Effector memory CD4-positive, alpha-beta T cell (primary cell): ENCODE measurements at regions not wholly inside any gene's neighbourhood (a gene's known extent, or its start where the extent isn't known, plus 50 kb on each side); places are given as distances from the start of the nearest gene placed in this dataset.

Experiments used
- DNase-seq, 3 donors: peaks; one replicate each; pipeline ENCODE4 v3.0.0-alpha.2; 2020
- H3K27ac ChIP-seq: 2 replicates; pipeline ENCODE4 v1.7.0; 2013; ENCODE audit warnings: mild to moderate bottlenecking, low read length, moderate library complexity; ENCODE audit not compliant: insufficient read depth, poor library complexity, severe bottlenecking
- H3K27me3 ChIP-seq: replicated peaks from 2 replicates; pipeline ENCODE4 v1.7.0; 2013; ENCODE audit warnings: mild to moderate bottlenecking, low read length; ENCODE audit not compliant: insufficient read depth, control insufficient read depth, poor library complexity, severe bottlenecking
- H3K36me3 ChIP-seq: 2 replicates; pipeline ENCODE4 v1.7.0; 2013; ENCODE audit warnings: mild to moderate bottlenecking, low read length, moderate library complexity; ENCODE audit not compliant: control insufficient read depth, insufficient read depth
- H3K4me1 ChIP-seq: 2 replicates; pipeline ENCODE4 v1.7.0; 2013; ENCODE audit warnings: low read length, mild to moderate bottlenecking; ENCODE audit not compliant: control insufficient read depth, insufficient read depth, poor library complexity, severe bottlenecking
- H3K4me3 ChIP-seq: 2 replicates; pipeline ENCODE4 v1.7.0; 2013; ENCODE audit warnings: low read length, low read depth, mild to moderate bottlenecking; ENCODE audit not compliant: insufficient read depth, poor library complexity, severe bottlenecking
- H3K9me3 ChIP-seq: 2 replicates; pipeline ENCODE4 v1.7.0; 2013; ENCODE audit warnings: mild to moderate bottlenecking, low read length, moderate library complexity; ENCODE audit not compliant: control insufficient read depth

DNA sequence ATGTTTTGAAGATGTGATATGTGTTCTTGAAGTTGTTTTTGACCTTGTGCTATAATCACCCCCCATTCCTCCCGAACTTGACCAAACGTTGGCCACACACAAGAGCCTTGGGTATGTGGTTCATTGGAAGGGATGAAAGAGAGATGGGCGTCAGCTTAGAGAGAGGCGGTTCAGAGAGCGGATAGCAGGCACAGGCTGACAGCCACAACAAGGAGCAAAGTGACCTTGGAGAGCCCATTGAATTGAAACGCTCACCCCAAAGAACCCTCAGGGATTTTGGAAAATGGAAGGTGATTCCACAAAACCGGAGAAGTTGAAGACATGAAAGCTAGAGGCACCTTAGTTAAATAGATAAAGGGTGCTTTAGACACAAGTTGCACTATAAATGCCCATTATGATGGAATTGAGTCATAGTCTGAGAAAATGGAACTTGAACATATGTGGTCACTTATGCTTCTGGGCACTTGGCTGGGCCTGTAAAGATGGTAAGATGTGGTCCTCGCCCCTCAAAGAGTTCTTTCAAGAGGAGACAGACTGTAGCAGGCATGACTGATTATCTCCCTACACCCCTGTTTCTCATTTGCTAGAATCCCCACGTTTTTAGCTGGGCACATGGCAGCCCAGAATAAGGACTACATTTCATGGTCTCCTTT lies 188.5 kb upstream of the HAAO start:
- H3K4me1 ChIP-seq: no peaks in the 10 kb centered on the region
- H3K27me3 ChIP-seq: no peaks in the 10 kb centered on the region
- no peak for DNase-seq
- H3K4me3 ChIP-seq: no peak overlapping the region
- no peaks in the 10 kb centered on the region for H3K9me3 ChIP-seq
- H3K36me3 ChIP-seq: no peaks in the 10 kb centered on the region
- no peak overlapping the region for H3K27ac ChIP-seq

DNA sequence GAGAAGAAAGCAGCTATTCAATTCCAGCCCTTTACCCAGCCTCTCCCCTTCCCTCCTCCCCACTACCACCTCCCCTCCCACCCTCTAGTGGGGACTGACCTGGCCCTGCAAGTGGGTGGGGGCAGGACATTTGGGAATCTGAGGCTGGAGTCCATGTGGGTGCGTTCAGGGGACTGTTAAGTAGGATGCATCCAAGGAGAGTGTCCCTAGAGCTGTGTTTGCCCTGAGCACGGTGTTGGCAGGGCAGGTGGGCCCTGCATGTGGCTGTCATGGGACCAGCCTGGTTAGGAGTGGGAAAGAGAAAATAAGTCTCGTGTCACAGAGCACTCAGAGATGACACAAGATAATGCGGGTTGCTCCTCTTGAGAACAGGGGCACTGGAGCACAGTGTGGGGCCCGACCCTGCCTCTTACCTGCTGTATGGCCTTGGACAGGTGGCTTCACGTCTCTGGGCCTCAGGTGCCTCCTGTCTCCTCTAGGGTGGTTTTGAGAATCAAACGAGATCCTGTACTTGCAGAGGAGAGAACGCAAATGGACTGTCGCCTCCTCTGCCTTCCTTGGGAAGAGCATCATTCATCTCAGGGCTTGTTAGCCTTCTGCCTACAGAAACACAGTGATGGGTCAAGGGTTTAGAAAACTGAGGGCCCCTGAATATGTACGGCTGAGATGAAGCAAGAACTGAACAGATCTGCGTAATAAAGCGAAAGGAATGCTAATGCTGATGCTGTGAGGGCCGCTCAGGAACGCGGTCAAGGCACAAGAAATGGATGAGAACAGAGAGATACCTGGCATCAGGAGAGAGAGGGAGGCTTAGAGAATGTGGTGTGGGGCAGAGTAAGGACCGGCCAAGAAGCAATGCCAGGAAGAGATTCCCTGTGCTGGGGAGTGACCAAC lies 187.7 kb upstream of the HAAO start:
- no peaks in the 10 kb centered on the region for H3K36me3 ChIP-seq
- H3K9me3 ChIP-seq: no peaks in the 10 kb centered on the region
- no peaks in the 10 kb centered on the region for H3K4me1 ChIP-seq
- DNase-seq: no peak
- no peaks in the 10 kb centered on the region for H3K27me3 ChIP-seq
- H3K27ac ChIP-seq: no peak overlapping the region
- H3K4me3 ChIP-seq: no peak overlapping the region

DNA sequence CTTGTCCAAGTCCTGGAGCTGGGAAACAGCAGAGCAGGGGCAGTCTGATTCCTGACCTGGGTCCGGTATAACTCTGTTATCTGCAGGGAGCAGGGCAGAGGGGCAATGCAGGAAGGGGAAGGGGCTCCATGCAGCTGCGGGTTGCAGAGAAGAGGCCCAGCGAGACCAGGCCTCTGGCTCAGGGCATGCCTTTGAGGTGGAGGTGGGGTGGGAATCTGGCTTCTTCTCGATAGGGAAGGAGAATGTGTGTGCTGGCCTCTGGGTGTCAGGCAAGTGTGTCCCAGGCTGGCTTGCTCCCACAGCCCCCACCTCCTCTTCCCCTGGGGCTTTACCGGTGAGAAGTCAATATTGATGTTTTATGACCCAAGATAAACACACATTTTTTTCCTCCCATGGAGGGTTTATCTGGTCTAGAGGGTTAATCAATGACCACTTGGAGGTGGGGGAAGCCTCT lies 187.1 kb upstream of the HAAO start:
- Histone ChIP-seq H3K27me3 (no peaks in the 10 kb centered on the region), H3K36me3 (no peaks in the 10 kb centered on the region), H3K27ac (no peak overlapping the region), H3K4me1 (no peaks in the 10 kb centered on the region), H3K4me3 (no peak overlapping the region), H3K9me3 (no peaks in the 10 kb centered on the region)
- DNase-seq: no peak

DNA sequence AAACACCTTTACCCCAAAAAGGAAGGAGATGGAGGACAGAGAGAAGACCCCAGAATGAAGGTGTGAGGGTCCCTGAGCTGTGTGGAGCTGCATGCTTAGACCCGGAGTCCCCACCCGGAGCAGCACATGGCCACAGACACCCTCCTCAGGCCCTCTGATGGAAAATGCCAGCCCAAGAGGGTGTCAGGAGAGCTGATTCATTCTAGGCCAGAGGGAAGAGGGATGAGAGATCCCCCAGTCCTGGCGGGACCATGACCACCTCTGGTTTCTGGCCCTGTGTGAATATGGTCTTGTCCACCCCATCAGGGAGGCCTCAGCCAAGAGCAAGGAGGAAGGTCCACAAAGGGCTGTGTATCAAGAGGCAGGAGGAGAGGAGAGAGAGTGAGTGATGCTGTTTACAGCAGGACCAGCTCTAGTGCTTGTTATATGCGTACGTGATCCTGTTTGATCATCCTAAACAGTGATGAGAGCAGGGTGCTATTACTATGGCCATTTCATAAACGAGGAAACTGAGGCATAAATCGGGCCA lies 186.6 kb upstream of the HAAO start:
- Histone ChIP-seq H3K27me3 (no peaks in the 10 kb centered on the region), H3K36me3 (no peaks in the 10 kb centered on the region), H3K4me1 (no peaks in the 10 kb centered on the region), H3K9me3 (no peaks in the 10 kb centered on the region), H3K27ac (no peak overlapping the region), H3K4me3 (no peak overlapping the region)
- no peak for DNase-seq

DNA sequence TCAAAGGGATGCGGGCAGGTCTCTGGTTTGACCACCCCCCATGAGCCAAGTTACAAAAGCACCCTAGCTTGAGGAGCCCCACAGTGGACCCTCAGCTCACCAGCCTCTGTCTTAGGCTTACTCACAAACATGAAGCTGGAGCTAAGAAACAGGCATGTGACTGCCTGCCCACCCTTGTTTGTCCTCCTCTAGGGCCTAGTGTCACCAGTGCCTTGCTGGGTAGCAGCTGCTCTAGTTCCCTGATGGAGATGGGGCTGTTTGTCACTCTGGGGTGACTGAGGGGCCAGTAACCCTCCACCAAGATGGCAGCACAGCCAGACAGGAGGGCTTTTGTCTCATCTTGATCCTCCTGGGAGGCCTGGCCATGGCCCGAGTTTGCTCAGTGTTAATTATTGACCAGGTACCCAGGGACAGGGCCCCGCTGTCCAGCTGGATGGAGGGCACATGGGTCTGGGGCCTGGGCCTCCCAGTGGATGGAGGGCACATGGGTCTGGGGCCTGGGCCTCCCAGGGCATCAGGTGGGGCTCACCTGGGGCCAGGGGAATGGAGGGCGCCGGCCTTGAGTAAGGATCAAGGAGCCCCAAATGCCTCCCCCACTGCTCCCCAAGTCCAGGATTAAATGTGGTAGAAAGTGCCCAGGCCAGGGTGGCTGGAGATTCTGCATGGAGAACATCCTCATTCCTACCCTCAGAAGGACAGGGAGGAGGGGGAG lies 185.9 kb upstream of the HAAO start:
- Histone ChIP-seq H3K4me1 (no peaks in the 10 kb centered on the region), H3K36me3 (no peaks in the 10 kb centered on the region), H3K9me3 (no peaks in the 10 kb centered on the region), H3K27me3 (no peaks in the 10 kb centered on the region), H3K4me3 (no peak overlapping the region), H3K27ac (no peak overlapping the region)
- DNase-seq: no peak

DNA sequence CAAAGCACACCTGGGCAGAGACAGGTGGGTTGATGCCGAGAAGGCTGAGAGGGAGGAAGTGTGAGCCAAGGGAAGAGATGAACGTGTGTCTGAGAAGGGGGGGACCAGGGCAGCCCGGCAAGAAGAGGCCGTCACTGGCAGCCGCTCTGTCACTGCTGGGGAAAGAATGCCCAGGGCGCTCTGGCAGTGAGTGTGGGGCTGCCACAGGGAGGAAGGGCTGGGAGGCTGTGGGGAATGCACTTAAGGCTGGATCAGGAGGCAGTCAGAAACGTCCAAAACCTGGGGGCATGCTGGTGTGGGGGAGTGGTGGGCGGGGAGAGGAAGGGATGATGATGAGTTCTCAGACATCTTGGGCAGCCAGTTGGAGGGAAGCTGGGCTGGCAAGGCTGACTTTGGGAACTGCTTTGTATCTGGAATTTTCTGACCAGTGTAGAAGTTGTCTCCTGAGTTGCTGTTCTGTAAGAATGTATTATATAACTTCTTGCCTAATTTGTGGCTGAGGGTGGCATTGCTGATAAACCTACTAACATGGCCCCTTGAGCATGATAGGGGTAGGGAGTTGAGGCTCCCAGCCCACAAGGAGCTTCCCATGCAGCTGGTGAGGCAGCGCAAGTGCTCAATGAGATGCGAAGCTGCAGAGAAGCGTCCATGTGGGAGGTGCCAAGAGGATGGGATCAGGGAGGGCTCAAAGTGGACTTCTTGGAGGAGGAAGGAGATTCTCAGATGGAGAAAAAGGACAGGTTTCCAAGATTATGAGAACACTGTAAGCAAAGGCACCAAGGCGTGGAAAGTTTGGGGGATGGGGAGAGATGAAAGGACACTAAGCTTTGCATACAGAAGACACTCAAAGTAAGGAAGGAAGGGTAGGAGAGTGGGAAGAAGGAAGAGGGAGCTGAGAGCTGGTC lies 185.1 kb upstream of the HAAO start:
- H3K4me1 ChIP-seq: no peaks in the 10 kb centered on the region
- DNase-seq: no peak
- H3K27me3 ChIP-seq: no peaks in the 10 kb centered on the region
- no peak overlapping the region for H3K27ac ChIP-seq
- no peaks in the 10 kb centered on the region for H3K36me3 ChIP-seq
- H3K4me3 ChIP-seq: no peak overlapping the region
- no peaks in the 10 kb centered on the region for H3K9me3 ChIP-seq

DNA sequence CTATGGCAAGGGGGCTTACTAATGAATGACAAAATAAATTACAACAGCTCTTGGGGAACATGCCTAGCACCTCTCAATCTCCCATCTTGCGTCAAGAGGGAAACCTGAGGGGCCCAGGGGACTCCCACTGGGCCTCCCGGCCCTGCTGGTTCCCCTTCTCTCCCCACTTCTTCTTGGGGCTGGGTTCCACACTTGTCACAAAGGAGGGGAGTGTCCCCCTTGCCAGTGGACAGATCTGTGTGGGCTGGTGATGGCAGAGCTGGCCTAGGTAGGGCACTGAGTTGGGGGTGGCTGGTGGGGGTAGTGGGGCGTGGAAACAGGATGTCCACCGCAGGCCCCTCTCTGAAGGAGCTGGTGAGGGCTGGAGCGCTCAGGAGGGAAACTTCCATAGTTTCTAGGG lies 184.0 kb upstream of the HAAO start:
- no peak for DNase-seq
- H3K4me3 ChIP-seq: no peak overlapping the region
- H3K4me1 ChIP-seq: no peaks in the 10 kb centered on the region
- H3K27me3 ChIP-seq: no peaks in the 10 kb centered on the region
- no peak overlapping the region for H3K27ac ChIP-seq
- no peaks in the 10 kb centered on the region for H3K36me3 ChIP-seq
- H3K9me3 ChIP-seq: no peaks in the 10 kb centered on the region

DNA sequence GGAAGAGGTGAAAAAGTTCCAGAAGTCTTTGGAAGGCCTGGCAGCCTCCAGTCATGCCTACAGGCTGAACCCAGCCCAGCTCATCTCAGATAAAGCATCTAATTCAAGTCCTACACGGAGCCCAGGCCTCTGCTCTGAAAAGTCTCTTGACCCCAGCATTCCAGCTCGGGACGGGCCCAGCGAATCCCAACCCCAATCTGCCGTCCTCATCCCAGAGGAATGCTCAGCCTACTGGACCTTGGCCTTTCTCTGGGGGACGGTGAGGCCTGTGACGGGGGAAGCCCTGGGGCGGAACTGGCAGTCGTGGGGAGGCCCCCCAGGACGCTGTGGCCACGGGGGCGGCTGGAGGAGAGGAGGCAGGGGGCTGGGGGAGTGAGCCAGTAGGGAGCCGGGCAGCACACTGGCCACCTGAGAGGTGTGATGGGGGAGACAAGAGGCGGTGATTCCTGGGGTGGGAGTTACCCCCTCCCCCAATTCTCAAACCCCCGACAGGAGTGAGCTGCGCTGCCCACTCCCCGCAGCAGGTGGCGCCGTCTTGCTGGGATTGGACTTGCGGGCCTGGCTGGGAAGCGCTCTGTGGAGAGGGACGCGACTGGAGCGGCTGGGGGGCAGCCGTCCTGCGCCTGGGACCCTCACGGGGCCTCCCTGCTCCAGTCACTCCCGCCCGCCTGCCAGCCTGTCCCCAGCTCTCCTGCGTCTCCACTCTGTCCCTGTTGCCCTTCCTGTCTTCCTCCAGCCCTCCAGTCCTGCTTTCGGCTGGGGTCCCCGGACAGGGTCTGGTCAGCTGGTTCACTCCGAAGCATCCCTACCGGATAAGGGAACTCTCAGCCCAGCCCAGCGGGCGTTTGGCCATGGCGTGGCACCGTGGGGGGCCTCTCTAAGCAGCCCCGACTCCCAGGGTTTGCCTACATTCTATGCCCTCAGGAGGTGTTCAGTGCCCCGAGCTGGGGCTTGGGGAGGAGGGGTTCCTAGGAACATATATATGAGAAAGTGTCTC lies 182.6 kb upstream of the HAAO start:
- no peak overlapping the region for H3K27ac ChIP-seq

More for the DNA sequence above, 182.6 kb upstream of the HAAO start:
- no peaks in the 10 kb centered on the region for H3K9me3 ChIP-seq
- H3K4me1 ChIP-seq: no peaks in the 10 kb centered on the region
- H3K4me3 ChIP-seq: no peak overlapping the region
- no peaks in the 10 kb centered on the region for H3K36me3 ChIP-seq
- H3K27me3 ChIP-seq: no peaks in the 10 kb centered on the region
- DNase-seq: peak; percentile 17 to 24 (median 24)
